Stimulated activated naive B cell treated with anti-CD40 and anti-IgM and Interleukin-4, amounts not matched to agents 10 μg/mL and 1 μg/mL and 100 μg/mL, for 72 hours (primary cell): ENCODE measurements at regions not wholly inside any gene's neighbourhood (a gene's known extent, or its start where the extent isn't known, plus 50 kb on each side); places are given as distances from the start of the nearest gene placed in this dataset.

ENCODE experiments used
- ATAC-seq, 2 donors: fragments of 150-1000 bp; cut with Tn5 transposase; replicated peaks; 2 replicates each; pipeline ENCODE4 v1.10.0; 2021; ENCODE audit warnings: moderate library complexity in 1 of 2
- DNase-seq: peaks from one replicate; pipeline ENCODE4 v3.0.0; 2021
- H3K27ac Mint-ChIP-seq: one replicate; pipeline ENCODE4 v1.8.0; 2022; ENCODE audit warnings: mild to moderate bottlenecking, mixed read lengths
- H3K27me3 Mint-ChIP-seq, 2 donors: one replicate each; pipeline ENCODE4 v1.8.0; 2022; ENCODE audit warnings: mixed read lengths in 2 of 2
- H3K36me3 Mint-ChIP-seq, 2 donors: one replicate each; pipeline ENCODE4 v1.8.0; 2022; ENCODE audit warnings: mixed read lengths in 2 of 2, mild to moderate bottlenecking in 1 of 2
- H3K4me1 Mint-ChIP-seq, 2 donors: one replicate each; pipeline ENCODE4 v1.8.0; 2022; ENCODE audit warnings: mixed read lengths in 2 of 2, mild to moderate bottlenecking in 1 of 2
- H3K4me3 Mint-ChIP-seq, 2 donors: one replicate each; pipeline ENCODE4 v1.8.0; 2022; ENCODE audit warnings: mild to moderate bottlenecking in 2 of 2, mixed read lengths in 2 of 2, moderate library complexity in 1 of 2
- H3K9me3 Mint-ChIP-seq, 2 donors: one replicate each; pipeline ENCODE4 v1.8.0; 2022; ENCODE audit warnings: mixed read lengths in 2 of 2, mild to moderate bottlenecking in 1 of 2

DNA sequence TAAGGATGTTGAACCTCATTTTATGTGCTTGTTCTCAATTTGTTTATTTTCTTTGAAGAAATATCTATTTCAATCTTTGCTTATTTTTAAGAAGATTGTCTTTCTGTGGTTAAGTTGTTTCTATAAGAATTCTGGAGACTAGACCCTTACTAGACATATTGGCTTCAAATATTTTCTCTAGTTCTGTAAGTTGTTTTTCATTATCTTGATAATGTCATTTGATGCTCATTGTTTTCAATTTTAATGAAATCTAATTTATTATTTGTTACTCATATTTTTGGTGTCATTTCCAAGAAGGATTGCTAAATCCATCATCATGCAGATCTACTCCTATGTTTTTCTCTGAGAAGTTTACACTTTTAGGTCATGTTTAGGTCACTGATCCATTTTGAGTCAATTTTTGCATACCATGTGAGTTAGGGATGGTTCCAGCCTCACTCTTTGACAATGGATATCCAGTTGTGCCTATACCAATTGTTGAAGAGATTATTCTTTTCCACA lies 874.8 kb upstream of the SLITRK6 start:
- no peak for DNase-seq
- H3K36me3 Mint-ChIP-seq: no peaks in the 10 kb centered on the region
- no peak overlapping the region for H3K27ac Mint-ChIP-seq
- H3K4me3 Mint-ChIP-seq: no peak overlapping the region
- no peak for ATAC-seq
- peaks cover 3 to 6% of the 10 kb centered on the region in 2 donors for H3K9me3 Mint-ChIP-seq
- H3K27me3 Mint-ChIP-seq: no peaks in the 10 kb centered on the region
- no peaks in the 10 kb centered on the region for H3K4me1 Mint-ChIP-seq

DNA sequence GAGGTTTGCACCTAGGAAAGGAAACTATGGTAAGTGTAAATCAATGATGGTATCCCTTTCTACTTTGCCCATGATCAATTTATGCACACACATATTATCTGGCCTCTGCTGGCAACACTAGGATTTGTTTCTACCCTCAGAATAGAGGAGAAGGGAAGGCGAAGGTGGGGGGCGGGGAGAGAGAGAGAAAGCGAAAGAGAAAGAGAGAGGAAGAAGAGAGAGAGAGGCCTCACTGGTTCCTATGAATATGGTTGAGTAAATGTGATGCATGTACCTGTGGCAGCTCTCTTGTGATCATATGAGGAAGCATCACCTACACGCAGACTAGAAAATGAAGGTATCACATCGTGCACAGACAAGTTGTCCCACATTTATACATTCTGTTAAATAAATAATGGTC lies 882.0 kb upstream of the SLITRK6 start:
- no peak overlapping the region for H3K4me3 Mint-ChIP-seq
- no peak for DNase-seq
- no peaks in the 10 kb centered on the region for H3K4me1 Mint-ChIP-seq
- no peaks in the 10 kb centered on the region for H3K36me3 Mint-ChIP-seq
- no peak overlapping the region for H3K27ac Mint-ChIP-seq
- H3K27me3 Mint-ChIP-seq: no peaks in the 10 kb centered on the region
- ATAC-seq: no peak
- H3K9me3 Mint-ChIP-seq: peaks cover 4 to 8% of the 10 kb centered on the region in 2 donors

DNA sequence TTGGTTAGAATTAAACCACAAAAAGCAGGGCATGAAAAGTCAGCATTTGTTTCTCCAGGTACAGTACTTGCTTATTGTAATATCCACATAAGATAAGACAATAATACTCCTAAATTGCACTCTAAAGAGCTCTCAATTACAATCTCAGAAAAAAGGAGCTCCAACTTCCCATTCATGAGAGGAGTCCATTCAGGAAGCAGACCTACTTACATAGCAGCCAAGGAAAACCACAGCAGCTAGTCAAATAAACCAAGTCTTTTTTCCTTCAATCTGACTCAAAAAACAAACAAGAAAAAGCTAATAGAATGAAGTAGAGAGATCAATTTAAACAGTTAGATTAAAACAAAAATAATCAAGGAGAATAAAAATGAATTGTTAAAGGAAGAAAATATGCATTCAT lies 885.2 kb upstream of the SLITRK6 start:
- H3K4me3 Mint-ChIP-seq: no peak overlapping the region
- no peaks in the 10 kb centered on the region for H3K27me3 Mint-ChIP-seq
- no peak overlapping the region for H3K27ac Mint-ChIP-seq
- DNase-seq: no peak
- peaks cover 4 to 6% of the 10 kb centered on the region in 2 donors for H3K9me3 Mint-ChIP-seq
- H3K4me1 Mint-ChIP-seq: no peaks in the 10 kb centered on the region
- H3K36me3 Mint-ChIP-seq: no peaks in the 10 kb centered on the region
- no peak for ATAC-seq

DNA sequence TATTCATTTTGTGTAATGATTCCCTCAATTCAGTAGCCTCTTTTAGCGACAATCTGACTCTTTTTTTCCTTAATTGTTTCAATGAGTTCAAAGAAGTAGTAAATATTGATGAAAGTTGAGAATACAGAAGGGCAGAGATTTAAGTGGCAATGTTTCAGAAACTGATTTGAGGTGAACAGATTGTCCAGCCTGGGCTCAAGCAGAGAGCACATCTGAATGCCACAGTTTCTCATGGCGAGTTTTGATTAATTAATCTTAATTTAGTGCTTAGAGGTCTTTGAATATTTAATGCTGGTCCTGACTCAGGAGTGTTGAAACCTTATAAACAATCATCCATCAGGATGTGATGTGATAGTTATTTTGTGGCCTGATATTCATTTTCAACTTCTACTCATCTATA lies 890.7 kb upstream of the SLITRK6 start:
- ATAC-seq (no peak), DNase-seq (no peak)
- Mint-ChIP-seq H3K27ac (no peak overlapping the region), H3K27me3 (no peaks in the 10 kb centered on the region), H3K4me1 (no peaks in the 10 kb centered on the region), H3K36me3 (no peaks in the 10 kb centered on the region), H3K4me3 (no peak overlapping the region), H3K9me3 (peaks cover 0 to 5% of the 10 kb centered on the region in 2 donors)

DNA sequence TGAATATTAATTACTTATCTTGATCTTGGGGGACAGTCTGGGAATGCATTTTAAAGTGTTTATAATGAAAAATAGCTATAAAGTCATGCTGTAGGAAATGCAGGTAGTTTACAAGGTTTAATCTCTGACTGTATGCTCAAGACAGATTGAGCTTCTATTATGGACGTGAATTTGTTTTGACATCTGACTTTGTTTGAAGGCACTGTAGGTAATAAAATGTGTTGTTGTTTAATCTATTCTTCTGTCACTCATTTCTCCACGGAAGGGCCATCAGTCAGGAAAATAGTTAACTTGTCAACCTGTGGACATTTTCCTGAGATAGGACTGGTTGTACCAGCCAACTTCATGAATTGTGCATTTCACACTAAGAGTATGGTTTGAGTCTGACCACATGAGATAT lies 893.1 kb upstream of the SLITRK6 start:
- H3K4me1 Mint-ChIP-seq: no peaks in the 10 kb centered on the region
- no peaks in the 10 kb centered on the region for H3K36me3 Mint-ChIP-seq
- no peaks in the 10 kb centered on the region for H3K27me3 Mint-ChIP-seq
- H3K4me3 Mint-ChIP-seq: no peak overlapping the region
- no peak for ATAC-seq
- peaks cover 0 to 5% of the 10 kb centered on the region in 2 donors for H3K9me3 Mint-ChIP-seq
- no peak overlapping the region for H3K27ac Mint-ChIP-seq
- DNase-seq: no peak

DNA sequence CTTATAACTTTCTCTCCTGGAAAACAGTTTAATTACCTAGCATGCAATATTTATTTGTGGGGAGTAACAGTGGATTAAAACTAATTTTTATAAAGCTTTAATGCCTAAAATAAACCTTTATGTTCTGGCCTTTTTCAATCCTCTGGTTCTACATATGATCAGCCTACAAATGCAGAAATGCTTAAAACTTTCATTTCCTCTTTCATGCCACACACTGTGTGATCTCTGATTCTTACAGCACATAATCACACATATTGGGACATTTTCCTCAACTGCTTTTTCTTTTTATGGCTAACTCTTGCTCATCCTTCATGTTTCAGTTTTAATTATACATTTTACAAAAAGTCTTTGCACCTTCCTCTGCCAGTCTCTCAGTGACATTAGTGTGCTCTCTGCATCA lies 910.8 kb upstream of the SLITRK6 start:
- H3K4me3 Mint-ChIP-seq: no peak overlapping the region
- no peaks in the 10 kb centered on the region for H3K27me3 Mint-ChIP-seq
- H3K9me3 Mint-ChIP-seq: no peaks in the 10 kb centered on the region
- ATAC-seq (no peak), DNase-seq (no peak)
- H3K4me1 Mint-ChIP-seq: no peaks in the 10 kb centered on the region
- H3K27ac Mint-ChIP-seq: no peak overlapping the region
- H3K36me3 Mint-ChIP-seq: no peaks in the 10 kb centered on the region

DNA sequence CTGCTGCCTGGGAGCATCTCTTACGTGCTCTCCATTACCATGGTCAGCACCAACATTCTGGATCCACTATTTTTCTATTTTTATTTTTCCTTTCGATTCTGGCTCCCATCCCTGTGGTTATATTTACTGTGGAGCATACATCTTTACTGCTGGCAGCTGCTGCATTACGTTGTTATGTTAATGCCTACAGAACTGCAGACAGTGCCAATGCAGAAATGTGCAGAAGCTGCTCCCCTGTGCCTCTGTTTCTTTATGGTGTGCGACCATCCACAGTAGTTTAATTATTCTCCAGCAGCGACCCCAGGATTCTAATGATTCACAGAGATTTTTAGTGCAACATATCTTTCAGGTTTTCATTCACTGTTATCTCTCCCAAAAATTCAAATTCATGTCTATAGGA lies 911.7 kb upstream of the SLITRK6 start:
- ATAC-seq (no peak), DNase-seq (no peak)
- H3K36me3 Mint-ChIP-seq: no peaks in the 10 kb centered on the region
- no peaks in the 10 kb centered on the region for H3K27me3 Mint-ChIP-seq
- H3K27ac Mint-ChIP-seq: no peak overlapping the region
- H3K9me3 Mint-ChIP-seq: no peaks in the 10 kb centered on the region
- no peaks in the 10 kb centered on the region for H3K4me1 Mint-ChIP-seq
- H3K4me3 Mint-ChIP-seq: no peak overlapping the region

DNA sequence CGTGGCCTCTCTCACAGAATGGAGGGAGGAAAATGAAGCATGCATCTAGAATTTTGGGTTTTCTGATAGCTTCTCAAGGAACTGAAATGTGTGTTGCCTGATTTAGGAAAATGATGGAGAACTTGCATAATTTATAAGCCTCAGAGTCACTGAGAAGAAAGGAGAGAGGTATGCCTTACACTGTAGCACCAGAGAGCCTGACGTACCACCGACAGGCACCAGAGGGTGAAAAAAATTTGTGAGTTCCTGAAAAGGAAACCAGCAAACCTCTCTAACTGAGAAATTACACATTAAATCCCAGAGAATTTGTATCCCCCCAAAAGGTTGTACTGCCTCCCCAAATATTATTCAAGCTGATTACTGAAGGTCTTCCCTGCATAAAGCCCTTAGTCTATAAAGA lies 915.3 kb upstream of the SLITRK6 start:
- no peaks in the 10 kb centered on the region for H3K27me3 Mint-ChIP-seq

DNA sequence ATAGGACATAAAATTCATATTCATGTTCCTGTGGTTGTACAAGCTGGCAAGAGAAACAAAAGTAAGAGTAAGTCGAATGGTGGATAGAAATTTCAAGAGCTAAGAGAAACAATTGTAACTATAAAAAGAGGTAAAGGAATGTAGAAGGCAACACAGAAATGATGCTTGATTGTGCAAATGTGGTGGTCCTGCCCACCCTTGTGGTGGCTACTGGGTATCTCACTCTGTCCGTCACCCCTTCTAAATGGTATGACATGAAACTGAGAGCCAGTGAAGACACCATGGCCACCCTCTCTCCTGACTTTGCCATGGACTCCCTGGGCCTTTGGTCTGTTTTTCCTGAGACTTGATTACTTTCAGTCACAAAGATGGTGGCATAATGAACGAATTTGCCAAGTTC lies 925.9 kb upstream of the SLITRK6 start:
- Mint-ChIP-seq H3K9me3 (peaks cover 0 to 1% of the 10 kb centered on the region in 2 donors), H3K4me3 (no peak overlapping the region), H3K36me3 (no peaks in the 10 kb centered on the region), H3K4me1 (no peaks in the 10 kb centered on the region), H3K27me3 (no peaks in the 10 kb centered on the region), H3K27ac (no peak overlapping the region)
- ATAC-seq (no peak), DNase-seq (no peak)

More for the DNA sequence above, 915.3 kb upstream of the SLITRK6 start:
- DNase-seq (no peak), ATAC-seq (no peak)
- Mint-ChIP-seq H3K4me1 (no peaks in the 10 kb centered on the region), H3K4me3 (no peak overlapping the region), H3K9me3 (peaks cover 0 to 2% of the 10 kb centered on the region in 2 donors), H3K27ac (no peak overlapping the region), H3K36me3 (no peaks in the 10 kb centered on the region)

DNA sequence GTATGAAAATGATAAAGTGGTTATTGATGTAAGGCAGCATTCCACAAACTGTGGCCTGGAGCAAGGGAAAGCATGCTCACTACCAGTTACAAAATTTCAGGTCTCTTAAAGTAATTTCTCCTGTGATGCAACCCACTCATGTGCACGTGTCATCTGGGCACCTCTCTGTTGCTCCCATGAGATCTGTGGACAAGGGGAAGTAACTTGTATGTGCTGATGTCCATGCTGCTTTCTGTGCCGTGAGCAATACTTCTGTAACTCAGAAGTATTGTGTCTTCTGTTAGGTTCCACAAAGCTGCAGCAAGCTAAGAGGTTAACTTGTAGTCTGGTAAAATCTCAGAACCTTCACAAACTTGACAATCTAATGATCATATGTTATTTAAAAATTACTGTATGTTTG lies 930.0 kb upstream of the SLITRK6 start:
- Mint-ChIP-seq H3K27me3 (no peaks in the 10 kb centered on the region), H3K36me3 (no peaks in the 10 kb centered on the region), H3K9me3 (peaks cover 4 to 9% of the 10 kb centered on the region in 2 donors), H3K4me3 (no peak overlapping the region), H3K27ac (no peak overlapping the region), H3K4me1 (no peaks in the 10 kb centered on the region)
- no peak for DNase-seq
- no peak for ATAC-seq

DNA sequence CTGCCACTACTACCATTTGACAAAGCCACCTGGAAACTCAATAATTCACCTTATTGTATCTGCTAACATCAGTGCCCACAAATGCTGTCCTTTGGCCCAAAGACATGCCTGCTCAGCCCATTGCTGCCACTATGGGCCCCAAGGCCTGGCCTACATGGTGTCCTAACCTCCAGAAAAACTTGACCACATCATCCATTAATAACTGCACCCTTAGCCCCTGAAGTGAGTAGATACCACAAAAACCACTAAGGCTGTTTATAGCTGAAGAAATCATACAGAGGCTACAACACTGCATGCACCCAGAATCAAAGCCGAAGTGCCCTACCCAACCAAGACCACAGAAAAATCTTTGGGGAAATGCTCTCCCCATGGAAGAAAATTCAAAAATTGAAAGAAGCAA lies 932.8 kb upstream of the SLITRK6 start:
- H3K4me1 Mint-ChIP-seq: no peaks in the 10 kb centered on the region
- ATAC-seq (no peak), DNase-seq (no peak)
- H3K4me3 Mint-ChIP-seq: no peak overlapping the region
- no peaks in the 10 kb centered on the region for H3K36me3 Mint-ChIP-seq
- H3K27me3 Mint-ChIP-seq: no peaks in the 10 kb centered on the region
- no peak overlapping the region for H3K27ac Mint-ChIP-seq
- H3K9me3 Mint-ChIP-seq: peaks cover 11 to 18% of the 10 kb centered on the region in 2 donors

DNA sequence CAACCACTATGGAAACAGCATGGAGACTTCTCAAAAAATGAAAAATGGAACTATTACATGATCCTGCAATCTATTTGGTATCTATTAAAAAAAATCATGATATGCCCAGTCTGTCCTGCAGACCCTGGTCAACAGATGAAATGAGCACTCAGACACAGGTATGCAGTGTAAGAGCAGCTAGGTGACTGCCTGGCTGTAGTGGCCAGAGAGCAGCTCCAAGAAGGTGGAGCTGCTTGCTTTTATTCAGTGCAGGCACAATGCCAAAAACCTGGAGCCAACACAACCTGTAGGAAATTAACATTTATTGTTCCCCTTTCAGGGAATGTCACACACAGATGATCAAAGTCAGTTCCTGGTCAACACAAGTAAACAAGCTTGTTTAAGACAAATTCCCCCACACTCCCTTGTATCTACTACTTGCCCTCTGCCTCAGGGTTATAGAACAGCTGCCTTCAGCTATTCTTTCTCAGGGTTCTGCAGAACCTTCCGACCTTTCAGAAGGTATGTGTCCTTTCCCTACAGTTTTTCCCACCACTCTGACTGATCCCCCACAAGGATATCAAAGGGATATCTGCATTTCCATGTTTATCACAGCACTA lies 933.7 kb upstream of the SLITRK5 start:
- DNase-seq: no peak
- Mint-ChIP-seq H3K4me3 (no peak overlapping the region), H3K27ac (no peak overlapping the region), H3K9me3 (peaks cover 7 to 25% of the 10 kb centered on the region in 2 donors), H3K27me3 (no peaks in the 10 kb centered on the region), H3K36me3 (no peaks in the 10 kb centered on the region), H3K4me1 (no peaks in the 10 kb centered on the region)
- ATAC-seq: no peak

DNA sequence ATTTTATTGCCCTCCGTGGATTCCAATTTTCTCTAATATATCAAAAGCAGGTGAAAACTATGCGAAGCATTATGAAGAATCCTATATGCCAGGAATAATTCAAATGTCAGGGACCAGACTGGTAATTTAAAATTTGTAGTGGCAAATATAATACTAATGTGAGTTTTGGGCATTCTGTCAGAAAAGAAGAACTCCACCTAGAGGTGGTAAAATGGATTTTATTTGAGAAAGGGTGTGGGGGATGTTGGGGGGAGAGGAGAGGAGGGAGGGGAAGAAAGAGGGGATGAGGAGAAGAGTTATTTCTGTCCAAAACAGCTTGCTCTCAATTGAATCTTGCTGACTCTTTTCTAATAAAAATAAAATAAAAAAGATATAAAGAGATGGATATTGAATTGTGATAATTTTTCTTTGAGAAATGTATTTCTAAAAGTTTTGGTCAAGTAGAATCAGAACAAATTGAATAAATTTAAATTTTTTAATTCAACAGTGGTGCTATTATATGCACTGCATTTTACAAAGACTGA lies 929.3 kb upstream of the SLITRK5 start:
- no peaks in the 10 kb centered on the region for H3K4me1 Mint-ChIP-seq
- H3K36me3 Mint-ChIP-seq: no peaks in the 10 kb centered on the region
- H3K9me3 Mint-ChIP-seq: peaks cover 6 to 8% of the 10 kb centered on the region in 2 donors
- H3K27ac Mint-ChIP-seq: no peak overlapping the region
- DNase-seq (no peak), ATAC-seq (no peak)
- no peaks in the 10 kb centered on the region for H3K27me3 Mint-ChIP-seq
- H3K4me3 Mint-ChIP-seq: no peak overlapping the region

DNA sequence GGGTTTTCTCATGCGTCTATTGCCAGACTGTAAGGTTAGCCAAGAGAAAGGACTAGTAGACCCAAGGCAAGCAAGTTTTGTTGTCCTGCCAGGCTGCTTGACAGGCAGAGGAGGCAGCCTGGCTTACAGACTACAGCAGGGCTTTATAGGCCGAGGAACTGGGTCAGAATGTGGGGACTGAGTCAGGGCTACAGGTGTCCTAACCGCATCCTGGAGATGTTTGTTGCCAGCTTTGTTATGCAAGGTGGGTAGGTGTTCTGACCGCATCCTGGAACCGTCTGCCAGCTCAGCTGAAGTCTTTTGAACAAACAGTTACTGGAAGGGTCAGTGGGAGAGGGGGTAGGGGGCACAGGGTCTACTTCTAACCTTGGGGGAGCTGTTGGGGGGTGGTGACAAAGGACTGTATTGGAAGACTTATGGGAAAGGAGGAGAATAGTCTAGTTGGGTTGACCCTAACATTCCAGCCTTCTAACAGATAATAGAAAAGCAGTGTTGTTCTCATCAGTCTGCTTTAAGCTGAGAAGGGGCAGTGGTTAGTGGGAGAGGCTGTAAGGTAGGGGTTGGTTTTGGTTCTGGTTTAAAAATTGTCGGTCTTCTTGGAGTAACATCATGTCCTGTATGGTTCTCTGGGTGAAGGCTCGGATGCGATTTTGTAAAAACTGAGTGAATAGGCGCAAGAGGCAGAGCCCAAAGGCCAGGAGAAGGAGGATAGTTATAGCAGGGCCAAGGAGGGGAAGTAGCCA lies 913.8 kb upstream of the SLITRK5 start:
- Mint-ChIP-seq H3K9me3 (peaks cover 17 to 20% of the 10 kb centered on the region in 2 donors), H3K36me3 (no peaks in the 10 kb centered on the region), H3K4me3 (no peak overlapping the region), H3K4me1 (no peaks in the 10 kb centered on the region), H3K27ac (no peak overlapping the region), H3K27me3 (no peaks in the 10 kb centered on the region)
- DNase-seq (no peak), ATAC-seq (no peak)

DNA sequence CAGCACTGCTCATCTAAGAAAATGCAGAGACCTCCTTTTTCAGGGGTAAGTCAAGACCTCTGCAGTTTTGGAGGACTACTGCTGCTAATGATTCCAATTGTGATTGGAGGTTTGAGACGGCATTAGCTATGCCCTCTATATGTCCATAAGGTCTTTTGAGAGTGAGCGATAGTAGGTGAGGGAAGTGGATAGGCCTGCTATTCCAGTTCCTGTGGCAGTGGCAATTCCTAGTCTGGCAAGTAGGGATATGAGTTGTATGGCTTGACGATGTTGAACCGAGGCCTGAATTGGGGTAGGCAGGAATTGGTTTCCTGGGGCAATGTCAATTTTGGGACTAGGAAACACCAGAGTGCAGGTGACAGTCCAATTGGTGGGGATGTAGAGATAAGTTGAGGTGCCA lies 913.1 kb upstream of the SLITRK5 start:
- Mint-ChIP-seq H3K27ac (no peak overlapping the region), H3K36me3 (no peaks in the 10 kb centered on the region), H3K4me3 (no peak overlapping the region), H3K9me3 (peaks cover 17 to 26% of the 10 kb centered on the region in 2 donors), H3K27me3 (no peaks in the 10 kb centered on the region), H3K4me1 (no peaks in the 10 kb centered on the region)
- ATAC-seq (no peak), DNase-seq (no peak)
